Sigmoid colon (tissue), 6 donors: ENCODE measurements at regions not wholly inside any gene's neighbourhood (a gene's known extent, or its start where the extent isn't known, plus 50 kb on each side); places are given as distances from the start of the nearest gene placed in this dataset.

Experiments used
- DNase-seq: peaks from one replicate; pipeline ENCODE4 v3.0.0-alpha.2; 2019
- H3K27ac ChIP-seq, 4 donors: fragments of 200-600 bp; sonication (generic); one replicate each; pipeline ENCODE4 v1.5.1; 2016 to 2019; ENCODE audit warnings: mild to moderate bottlenecking in 1 of 4
- H3K27me3 ChIP-seq, 3 donors: fragments of 200-600 bp; sonication (generic); one replicate each; pipeline ENCODE4 v1.5.1; 2019; ENCODE audit warnings: mild to moderate bottlenecking in 1 of 3
- H3K36me3 ChIP-seq, 4 donors: fragments of 200-600 bp; sonication (generic); one replicate each; pipeline ENCODE4 v1.5.1; 2016 to 2019
- H3K4me1 ChIP-seq, 4 donors: fragments of 200-600 bp; sonication (generic); one replicate each; pipeline ENCODE4 v1.5.1; 2017 to 2019
- H3K4me3 ChIP-seq, 4 donors: fragments of 200-600 bp; sonication (generic); one replicate each; pipeline ENCODE4 v1.5.1; 2017 to 2019; ENCODE audit warnings: mild to moderate bottlenecking in 2 of 4, moderate library complexity in 1 of 4
- H3K9me3 ChIP-seq, 4 donors: fragments of 200-600 bp in 3 of 4; sonication (generic) in 3 of 4; one replicate each; pipeline versions ENCODE4 v1.5.1 to v1.6.1; 2013 to 2019
- EP300 ChIP-seq, 4 donors: sonication (generic); formaldehyde crosslinking; IDR thresholded peaks; one replicate each; pipeline ENCODE4 v1.6.1; 2017; ENCODE audit warnings: antibody characterized with exemption in 4 of 4
- POLR2A ChIP-seq, 2 donors: fragments of 450-650 bp; IDR thresholded peaks; one replicate each; pipeline ENCODE4 v1.6.1; 2016; ENCODE audit warnings: antibody characterized with exemption in 2 of 2, mild to moderate bottlenecking in 2 of 2, moderate library complexity in 2 of 2
- POLR2AphosphoS5 ChIP-seq, 4 donors: sonication (generic); formaldehyde crosslinking; IDR thresholded peaks; one replicate each; pipeline ENCODE4 v1.6.1; 2017; ENCODE audit warnings: antibody characterized with exemption in 4 of 4
- WGBS, 2 donors: extraction: QIAGEN DNeasy Blood & Tissue Kit; methylation state at CpG; one replicate each; pipeline ENCODE4 v1.1.7; 2013; 5-methylcytosine and 5-hydroxymethylcytosine counted together
- intact Hi-C: fragments of 100-400 bp; cut with DNase I; formaldehyde crosslinking; loops from one replicate; pipeline ENCODE4 v1.15.1; 2023
- TF ChIP-seq, protein P1 (sequence below), 4 experiments: fragments of 450-650 bp in 3 of 4; fragments of 200-600 bp in 1 of 4; IDR thresholded peaks; one replicate each; pipeline ENCODE4 v1.5.1; 2016 to 2019; ENCODE audit warnings: antibody characterized with exemption in 4 of 4, mild to moderate bottlenecking in 3 of 4, moderate library complexity in 2 of 4
- donor health status: healthy with polysubstance abuse.
- donor health status: healthy.

DNA sequence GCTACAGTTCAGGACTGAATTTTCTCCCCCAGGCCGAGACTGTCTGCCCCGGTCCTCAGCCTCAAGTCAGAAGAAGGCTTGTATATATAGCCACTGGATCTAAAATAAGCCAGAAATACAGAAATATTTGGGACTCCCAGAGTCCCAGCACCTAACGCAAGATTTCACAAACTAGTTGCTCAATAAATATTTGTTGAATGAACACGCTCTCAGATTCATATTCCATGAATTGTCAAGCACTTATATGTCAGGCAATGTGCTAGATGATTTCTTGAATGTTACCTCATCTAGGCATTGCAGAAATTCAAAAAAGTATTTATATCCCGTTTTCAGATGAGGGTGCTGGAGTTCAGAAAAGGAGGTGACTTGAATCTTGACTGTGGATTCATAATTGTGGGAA is 163.7 kb upstream of the KLHL29 start:
- Histone ChIP-seq H3K27me3 (no peaks in the 10 kb centered on the region), H3K27ac (no peak overlapping the region), H3K36me3 (no peaks in the 10 kb centered on the region), H3K4me1 (no peaks in the 10 kb centered on the region), H3K4me3 (no peak overlapping the region), H3K9me3 (no peaks in the 10 kb centered on the region)
- 73 to 87% methylated on average over 5 of the region's 5 CpGs for whole genome bisulfite sequencing, 2 donors
- no peak for DNase-seq
- no peak for TF ChIP-seq POLR2AphosphoS5 (IDR thresholded peaks at IDR 0.05)
- TF ChIP-seq, protein P1, sequence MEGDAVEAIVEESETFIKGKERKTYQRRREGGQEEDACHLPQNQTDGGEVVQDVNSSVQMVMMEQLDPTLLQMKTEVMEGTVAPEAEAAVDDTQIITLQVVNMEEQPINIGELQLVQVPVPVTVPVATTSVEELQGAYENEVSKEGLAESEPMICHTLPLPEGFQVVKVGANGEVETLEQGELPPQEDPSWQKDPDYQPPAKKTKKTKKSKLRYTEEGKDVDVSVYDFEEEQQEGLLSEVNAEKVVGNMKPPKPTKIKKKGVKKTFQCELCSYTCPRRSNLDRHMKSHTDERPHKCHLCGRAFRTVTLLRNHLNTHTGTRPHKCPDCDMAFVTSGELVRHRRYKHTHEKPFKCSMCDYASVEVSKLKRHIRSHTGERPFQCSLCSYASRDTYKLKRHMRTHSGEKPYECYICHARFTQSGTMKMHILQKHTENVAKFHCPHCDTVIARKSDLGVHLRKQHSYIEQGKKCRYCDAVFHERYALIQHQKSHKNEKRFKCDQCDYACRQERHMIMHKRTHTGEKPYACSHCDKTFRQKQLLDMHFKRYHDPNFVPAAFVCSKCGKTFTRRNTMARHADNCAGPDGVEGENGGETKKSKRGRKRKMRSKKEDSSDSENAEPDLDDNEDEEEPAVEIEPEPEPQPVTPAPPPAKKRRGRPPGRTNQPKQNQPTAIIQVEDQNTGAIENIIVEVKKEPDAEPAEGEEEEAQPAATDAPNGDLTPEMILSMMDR (IDR thresholded peaks at IDR 0.05), result no peak
- TF ChIP-seq EP300 (IDR thresholded peaks at IDR 0.05), result no peak
- no peak for TF ChIP-seq POLR2A (IDR thresholded peaks at IDR 0.05)
- intact Hi-C loops, result no loop called here

DNA sequence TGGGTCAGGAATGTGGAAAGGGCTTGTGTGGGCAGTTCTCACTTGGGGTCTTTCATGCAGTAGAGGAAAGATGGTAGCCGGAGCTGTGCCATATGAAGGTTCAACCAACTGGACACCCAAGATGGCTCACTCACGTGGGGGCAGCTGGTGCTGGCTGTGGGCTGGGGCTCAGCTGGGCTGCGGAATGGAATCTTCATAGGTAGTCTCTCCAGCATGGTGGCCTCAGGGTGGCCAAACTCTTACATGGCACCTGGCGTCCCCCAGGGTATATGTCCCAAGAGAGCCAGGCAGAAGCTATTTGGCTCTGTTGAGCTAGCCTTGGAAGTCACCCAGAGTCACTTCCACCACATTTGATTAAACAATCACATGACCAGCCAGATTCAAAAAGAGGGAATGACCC is 163.1 kb upstream of the KLHL29 start:
- Histone ChIP-seq H3K27ac (no peak overlapping the region), H3K4me1 (no peaks in the 10 kb centered on the region), H3K9me3 (no peaks in the 10 kb centered on the region), H3K4me3 (no peak overlapping the region), H3K36me3 (no peaks in the 10 kb centered on the region), H3K27me3 (no peaks in the 10 kb centered on the region)
- 93 to 94% methylated on average over 4 of the region's 4 CpGs for WGBS, 2 donors
- intact Hi-C loops, result no loop called here
- DNase-seq, result peak; percentile 48
- TF ChIP-seq EP300 (IDR thresholded peaks at IDR 0.05), result no peak
- no peak for TF ChIP-seq POLR2A (IDR thresholded peaks at IDR 0.05)
- TF ChIP-seq POLR2AphosphoS5 (IDR thresholded peaks at IDR 0.05), result no peak
- TF ChIP-seq, protein P1 (IDR thresholded peaks at IDR 0.05), result no peak

DNA sequence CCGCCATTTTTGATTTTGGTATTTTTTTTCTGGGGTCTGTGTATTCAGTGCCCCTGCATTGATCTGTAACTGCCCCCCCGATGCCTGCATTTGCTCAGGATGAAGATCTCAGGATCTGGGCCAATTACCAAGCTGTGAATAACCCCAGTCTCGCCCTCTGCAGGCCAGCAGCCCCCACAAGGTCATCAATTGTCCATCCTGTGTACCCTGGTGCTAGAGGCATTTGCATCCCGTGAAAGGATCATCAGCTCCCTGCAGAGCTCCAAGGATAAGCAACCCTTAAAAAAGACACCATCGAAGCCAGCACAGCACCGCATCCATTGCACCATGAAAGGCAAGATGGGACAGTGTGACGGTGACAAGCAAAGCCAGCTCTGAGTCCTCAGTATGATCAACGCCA is 154.1 kb upstream of the KLHL29 start:
- no peaks in the 10 kb centered on the region for H3K9me3 ChIP-seq
- intact Hi-C loops, result no loop called here
- no peaks in the 10 kb centered on the region for H3K4me1 ChIP-seq
- 73 to 81% methylated on average over 8 of the region's 8 CpGs for WGBS, 2 donors
- H3K27ac ChIP-seq, result no peak overlapping the region
- DNase-seq, result no peak
- no peaks in the 10 kb centered on the region for H3K27me3 ChIP-seq
- H3K4me3 ChIP-seq, result no peak overlapping the region
- no peaks in the 10 kb centered on the region for H3K36me3 ChIP-seq
- TF ChIP-seq EP300 (IDR thresholded peaks at IDR 0.05), result no peak
- TF ChIP-seq, protein P1 (IDR thresholded peaks at IDR 0.05), result no peak
- TF ChIP-seq POLR2AphosphoS5 (IDR thresholded peaks at IDR 0.05), result no peak
- no peak for TF ChIP-seq POLR2A (IDR thresholded peaks at IDR 0.05)

DNA sequence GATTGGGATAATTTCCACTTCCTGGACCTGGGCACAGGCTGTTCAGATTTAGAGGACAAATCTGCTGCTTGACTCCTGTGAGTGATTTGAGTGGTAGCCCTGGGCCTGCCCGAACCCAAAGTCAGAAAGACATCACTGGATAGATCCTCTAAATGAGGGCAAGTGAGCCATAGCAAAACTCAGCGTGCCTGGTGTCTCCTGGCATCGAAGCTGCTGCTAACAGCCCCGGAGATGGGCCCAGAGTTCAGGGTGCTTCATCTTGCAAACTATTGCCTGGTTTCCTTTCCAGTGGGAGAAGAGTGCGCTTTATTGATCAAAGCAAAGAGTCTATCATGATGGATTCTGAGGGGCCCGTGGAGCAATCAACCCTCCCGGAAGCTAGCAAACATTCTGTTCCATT is 153.1 kb upstream of the KLHL29 start:
- Histone ChIP-seq H3K4me3 (no peak overlapping the region), H3K36me3 (no peaks in the 10 kb centered on the region), H3K27ac (no peak overlapping the region), H3K4me1 (no peaks in the 10 kb centered on the region), H3K9me3 (no peaks in the 10 kb centered on the region), H3K27me3 (no peaks in the 10 kb centered on the region)
- DNase-seq, result no peak
- WGBS, 2 donors, result 91 to 94% methylated on average over 7 of the region's 7 CpGs
- TF ChIP-seq POLR2AphosphoS5 (IDR thresholded peaks at IDR 0.05) (no peak), POLR2A (IDR thresholded peaks at IDR 0.05) (no peak), EP300 (IDR thresholded peaks at IDR 0.05) (no peak)
- TF ChIP-seq, protein P1 (IDR thresholded peaks at IDR 0.05), result no peak
- intact Hi-C loops, result no loop called here

DNA sequence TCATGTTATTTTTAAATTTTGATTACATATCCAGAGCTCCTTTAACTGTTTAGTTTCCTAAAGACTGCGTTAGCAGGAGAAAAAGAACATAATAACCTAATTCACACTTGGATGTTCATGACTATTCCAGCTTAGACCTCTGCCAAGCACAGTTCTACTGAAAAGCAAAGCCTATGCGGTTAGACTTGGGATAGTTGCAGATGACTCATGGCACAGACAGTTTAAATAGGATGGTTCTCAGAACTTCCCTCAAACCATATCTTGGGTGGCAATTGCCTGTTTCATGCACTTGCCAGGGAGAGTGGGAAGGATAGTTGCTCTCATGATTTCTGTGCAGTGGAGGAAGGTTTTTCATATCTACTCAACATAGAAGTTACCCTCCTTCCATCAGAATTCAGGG is 149.7 kb upstream of the KLHL29 start:
- intact Hi-C loops, result no loop called here
- 78 to 88% methylated on average over 2 of the region's 2 CpGs for WGBS, 2 donors
- H3K4me3 ChIP-seq, result no peak overlapping the region
- DNase-seq, result no peak
- no peaks in the 10 kb centered on the region for H3K27me3 ChIP-seq
- H3K9me3 ChIP-seq, result no peaks in the 10 kb centered on the region
- H3K36me3 ChIP-seq, result no peaks in the 10 kb centered on the region
- H3K4me1 ChIP-seq, result no peaks in the 10 kb centered on the region
- H3K27ac ChIP-seq, result no peak overlapping the region
- no peak for TF ChIP-seq POLR2A (IDR thresholded peaks at IDR 0.05)
- TF ChIP-seq, protein P1 (IDR thresholded peaks at IDR 0.05), result no peak
- TF ChIP-seq POLR2AphosphoS5 (IDR thresholded peaks at IDR 0.05), result no peak
- no peak for TF ChIP-seq EP300 (IDR thresholded peaks at IDR 0.05)
